Adrenal gland (tissue), 9 donors: ENCODE measurements at regions not wholly inside any gene's neighbourhood (a gene's known extent, or its start where the extent isn't known, plus 50 kb on each side); places are given as distances from the start of the nearest gene placed in this dataset.
"Not testable (repeated sequence)": the region's sequence is repeated elsewhere in the genome, so short reads cannot be mapped to it uniquely, and the experiment has no call there.

Experiments
- DNase-seq, 7 donors: peaks; one replicate each; pipeline ENCODE4 v3.0.0-alpha.2; 2019 to 2020
- H3K27ac ChIP-seq, 5 donors: fragments of 200-600 bp; sonication (generic) in 4 of 5; 1 replicate in 3 of 5; 2 replicates in 2 of 5; pipeline versions ENCODE4 v1.5.1 to v1.8.0; 2016 to 2020; ENCODE audit warnings: mild to moderate bottlenecking in 1 of 5
- H3K27me3 ChIP-seq: fragments of 200-600 bp; 2 replicates; pipeline ENCODE4 v1.8.0; 2021
- H3K36me3 ChIP-seq, 2 donors: fragments of 200-600 bp; replicated peaks in 1 of 2; 1 replicate in 1 of 2; 2 replicates in 1 of 2; pipeline versions ENCODE4 v1.5.1 to v1.8.0; 2018 to 2022
- H3K4me1 ChIP-seq, 2 donors: fragments of 200-600 bp; replicated peaks in 1 of 2; 1 replicate in 1 of 2; 2 replicates in 1 of 2; pipeline versions ENCODE4 v1.5.1 to v1.8.0; 2018 to 2021
- H3K4me3 ChIP-seq, 4 donors: fragments of 200-600 bp; sonication (generic) in 3 of 4; one replicate each; pipeline ENCODE4 v1.5.1; 2016 to 2018
- H3K9me3 ChIP-seq, 3 donors: fragments of 200-600 bp; sonication (generic) in 1 of 3; replicated peaks in 1 of 3; 1 replicate in 2 of 3; 2 replicates in 1 of 3; pipeline versions ENCODE4 v1.5.1 to v1.8.0; 2016 to 2021
- CTCF ChIP-seq, 6 experiments: fragments of 450-650 bp in 4 of 6; fragments of 200-600 bp in 2 of 6; sonication (generic) in 1 of 6; IDR thresholded peaks; 1 replicate in 5 of 6; 2 replicates in 1 of 6; pipeline versions ENCODE4 v1.5.1 to v1.8.0; 2016 to 2021; ENCODE audit warnings: antibody characterized with exemption in 6 of 6, mild to moderate bottlenecking in 2 of 6, moderate library complexity in 1 of 6
- POLR2A ChIP-seq, 2 donors: fragments of 450-650 bp; IDR thresholded peaks; one replicate each; pipeline ENCODE4 v1.6.1; 2017; ENCODE audit warnings: antibody characterized with exemption in 2 of 2, mild to moderate bottlenecking in 2 of 2, moderate library complexity in 1 of 2
- WGBS, 4 donors: extraction: QIAGEN DNeasy Blood & Tissue Kit in 2 of 4; methylation state at CpG; one replicate each; pipeline versions ENCODE4 v1.1.5 to v1.1.7; 2013 to 2017; 5-methylcytosine and 5-hydroxymethylcytosine counted together
- intact Hi-C, 2 donors: fragments of 100-400 bp; cut with DNase I; formaldehyde crosslinking; loops; one replicate each; pipeline versions ENCODE4 v1.14.1 to v1.15.0; 2022 to 2023
- donor health status: healthy with polysubstance abuse.
- donor health status: Bipolar disorder and iron deficiency.
- donor health status: DM: yes; HTN: yes; CAD: no.
- donor health status: DM: no; HTN: no; CAD: no.
- donor health status: DM: no; HTN: no; CAD: no.

GRCh38 chrX:102849396-102849795 lies 87.7 kb upstream of the RAB40AL start:
- no peaks in the 10 kb centered on the region for H3K36me3 ChIP-seq
- TF ChIP-seq CTCF (IDR thresholded peaks at IDR 0.05), result no peak
- no peaks in the 10 kb centered on the region for H3K9me3 ChIP-seq
- intact Hi-C loops, result no loop called here
- no peaks in the 10 kb centered on the region for H3K27me3 ChIP-seq
- H3K4me1 ChIP-seq, result no peaks in the 10 kb centered on the region
- DNase-seq, result no peak
- no peak overlapping the region for H3K4me3 ChIP-seq
- H3K27ac ChIP-seq, result no peak overlapping the region
- 73 to 100% (median 91%) methylated on average over 1 of the region's 1 CpG for WGBS, 4 donors

- H3K9me3 ChIP-seq, H3K27me3 ChIP-seq, H3K36me3 ChIP-seq, intact Hi-C loops, H3K4me3 ChIP-seq, H3K4me1 ChIP-seq, DNase-seq, H3K27ac ChIP-seq: not testable (repeated sequence)
- WGBS, 4 donors, result 68 to 89% (median 80%) methylated on average over 5 to 8 of the region's 8 CpGs
These were observed 78.1 kb upstream of the RAB40AL start for GRCh38 chrX:102858826-102859549.

DNA sequence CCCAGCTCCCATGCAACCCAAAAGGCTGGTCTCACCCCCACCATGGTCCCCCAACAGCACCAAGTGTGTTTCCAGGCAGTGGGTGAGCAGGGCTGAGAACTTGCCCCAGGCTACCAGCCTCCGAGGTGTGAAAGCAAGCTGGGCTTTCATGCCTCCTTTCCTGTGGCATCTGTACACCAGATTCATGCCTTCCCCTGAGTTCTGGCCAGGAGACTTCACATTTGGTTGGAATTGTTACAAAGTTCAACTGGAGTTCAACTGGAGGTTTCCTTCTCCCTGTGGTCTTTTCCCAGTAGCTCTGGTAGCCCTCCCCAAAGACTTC lies 77.6 kb upstream of the RAB40AL start:
- TF ChIP-seq CTCF (IDR thresholded peaks at IDR 0.05), result no peak
- no peak for TF ChIP-seq POLR2A (IDR thresholded peaks at IDR 0.05)
- H3K4me1 ChIP-seq, result no peaks in the 10 kb centered on the region
- H3K27ac ChIP-seq, result no peak overlapping the region
- DNase-seq, result no peak
- no peak overlapping the region for H3K4me3 ChIP-seq
- intact Hi-C loops, result no loop called here
- peaks cover 3% of the 10 kb centered on the region for H3K27me3 ChIP-seq
- 94 to 100% (median 95%) methylated on average over 1 of the region's 1 CpG; no CpG with 5 or more reads in 1 of the 4 donors for WGBS, 4 donors
- no peaks in the 10 kb centered on the region for H3K36me3 ChIP-seq
- no peaks in the 10 kb centered on the region for H3K9me3 ChIP-seq

GRCh38 chrX:102860235-102860634 lies 76.8 kb upstream of the RAB40AL start:
- H3K27me3 ChIP-seq, result peaks cover 3% of the 10 kb centered on the region
- WGBS, 4 donors, result 62 to 97% (median 82%) methylated on average over 1 of the region's 1 CpG
- intact Hi-C loops, result no loop called here
- no peaks in the 10 kb centered on the region for H3K9me3 ChIP-seq
- no peak overlapping the region for H3K4me3 ChIP-seq
- H3K36me3 ChIP-seq, result no peaks in the 10 kb centered on the region
- DNase-seq, result no peak
- no peak for TF ChIP-seq CTCF (IDR thresholded peaks at IDR 0.05)
- TF ChIP-seq POLR2A (IDR thresholded peaks at IDR 0.05), result no peak
- H3K4me1 ChIP-seq, result no peaks in the 10 kb centered on the region
- H3K27ac ChIP-seq, result no peak overlapping the region

- 0 to 9% (median 3%) methylated on average over 4 of the region's 4 CpGs for WGBS, 4 donors
- intact Hi-C loops, result no loop called here
- peaks cover 3% of the 10 kb centered on the region for H3K27me3 ChIP-seq
- H3K4me1 ChIP-seq, result no peaks in the 10 kb centered on the region
- DNase-seq, result peak; percentile 70 to 95 (median 83)
- no peaks in the 10 kb centered on the region for H3K9me3 ChIP-seq
- no peak overlapping the region for H3K4me3 ChIP-seq
- no peak overlapping the region for H3K27ac ChIP-seq
- H3K36me3 ChIP-seq, result peaks cover 0 to 5% of the 10 kb centered on the region in 2 donors
- TF ChIP-seq CTCF (IDR thresholded peaks at IDR 0.05), result peak; percentile 62 to 81 (median 72)
- no peak for TF ChIP-seq POLR2A (IDR thresholded peaks at IDR 0.05)
These were observed 73.3 kb upstream of the RAB40AL start for GRCh38 chrX:102863735-102864134.
